H9 (cell line): ENCODE measurements at regions not wholly inside any gene's neighbourhood (a gene's known extent, or its start where the extent isn't known, plus 50 kb on each side); places are given as distances from the start of the nearest gene placed in this dataset.

Experiments used
- DNase-seq: peaks from one replicate; pipeline ENCODE4 v3.0.0-alpha.2; 2017
- H2AFZ ChIP-seq: one replicate; pipeline ENCODE4 v1.6.1; 2013; ENCODE audit warnings: mild to moderate bottlenecking, low read length, control low read depth, moderate library complexity
- H2AK5ac ChIP-seq: 2 replicates; pipeline ENCODE4 v1.6.1; 2013; ENCODE audit warnings: low read length, control low read depth, mixed read lengths; ENCODE audit not compliant: insufficient read length
- H2BK120ac ChIP-seq: one replicate; pipeline ENCODE4 v1.6.1; 2013; ENCODE audit warnings: low read depth, mild to moderate bottlenecking, low read length, control low read depth, inconsistent platforms; ENCODE audit not compliant: poor library complexity, severe bottlenecking
- H2BK12ac ChIP-seq: 2 replicates; pipeline ENCODE4 v1.6.1; 2013; ENCODE audit warnings: low read length, control low read depth, mixed read lengths, low read depth; ENCODE audit not compliant: insufficient read length
- H2BK15ac ChIP-seq: 2 replicates; pipeline ENCODE4 v1.6.1; 2013; ENCODE audit warnings: low read depth, low read length, control low read depth
- H2BK20ac ChIP-seq: one replicate; pipeline ENCODE4 v1.6.1; 2013; ENCODE audit warnings: low read depth, mild to moderate bottlenecking, low read length, control low read depth, inconsistent platforms; ENCODE audit not compliant: poor library complexity, severe bottlenecking
- H2BK5ac ChIP-seq: 2 replicates; pipeline ENCODE4 v1.6.1; 2013; ENCODE audit warnings: low read length, control low read depth, mixed read lengths; ENCODE audit not compliant: insufficient read length
- H3K14ac ChIP-seq: 2 replicates; pipeline ENCODE4 v1.6.1; 2013; ENCODE audit warnings: low read length, control low read depth; ENCODE audit not compliant: insufficient read depth
- H3K18ac ChIP-seq: 2 replicates; pipeline ENCODE4 v1.6.1; 2013; ENCODE audit warnings: low read depth, mild to moderate bottlenecking, mixed read lengths, low read length, control low read depth; ENCODE audit not compliant: insufficient read length
- H3K23ac ChIP-seq: 2 replicates; pipeline ENCODE4 v1.6.1; 2013; ENCODE audit warnings: low read length, control low read depth, mixed read lengths, low read depth; ENCODE audit not compliant: insufficient read length
- H3K23me2 ChIP-seq: 2 replicates; pipeline ENCODE4 v1.6.1; 2013; ENCODE audit warnings: low read depth, mild to moderate bottlenecking, mixed read lengths, low read length, control low read depth; ENCODE audit not compliant: insufficient read length, poor library complexity, severe bottlenecking
- H3K27ac ChIP-seq: 2 replicates; pipeline ENCODE4 v1.5.1; 2013; ENCODE audit warnings: low read length, control low read depth, mixed read lengths, low read depth; ENCODE audit not compliant: insufficient read length
- H3K27me3 ChIP-seq: 2 replicates; pipeline ENCODE4 v1.6.1; 2013; ENCODE audit warnings: low read length, control low read depth, inconsistent platforms; ENCODE audit not compliant: insufficient read depth
- H3K4ac ChIP-seq: 2 replicates; pipeline ENCODE4 v1.6.1; 2013; ENCODE audit warnings: low read depth, mild to moderate bottlenecking, control low read depth, inconsistent platforms, low read length, moderate library complexity
- H3K4me1 ChIP-seq: 2 replicates; pipeline ENCODE4 v1.6.1; 2013; ENCODE audit warnings: low read length, control low read depth, inconsistent platforms; ENCODE audit not compliant: insufficient read depth
- H3K4me2 ChIP-seq: 2 replicates; pipeline ENCODE4 v1.6.1; 2013; ENCODE audit warnings: low read length, control low read depth, mixed read lengths; ENCODE audit not compliant: insufficient read length, insufficient read depth
- H3K56ac ChIP-seq: 2 replicates; pipeline ENCODE4 v1.6.1; 2013; ENCODE audit warnings: low read depth, mild to moderate bottlenecking, mixed read lengths, low read length, control low read depth; ENCODE audit not compliant: insufficient read length
- H3K79me1 ChIP-seq: 2 replicates; pipeline ENCODE4 v1.6.1; 2013; ENCODE audit warnings: low read depth, mild to moderate bottlenecking, moderate library complexity, low read length, control low read depth, inconsistent platforms; ENCODE audit not compliant: insufficient read depth, poor library complexity, severe bottlenecking
- H3K79me2 ChIP-seq: 2 replicates; pipeline ENCODE4 v1.6.1; 2013; ENCODE audit warnings: low read length, control low read depth, inconsistent platforms; ENCODE audit not compliant: insufficient read depth
- H3K9ac ChIP-seq: 2 replicates; pipeline ENCODE4 v1.6.1; 2013; ENCODE audit warnings: low read length, control low read depth, mixed read lengths; ENCODE audit not compliant: insufficient read length; ENCODE audit errors: extremely low read depth
- H3K9me3 ChIP-seq: one replicate; pipeline ENCODE4 v1.6.1; 2013; ENCODE audit warnings: low read depth, low read length, inconsistent platforms; ENCODE audit not compliant: control insufficient read depth
- H3T11ph ChIP-seq: one replicate; pipeline ENCODE4 v1.6.1; 2013; ENCODE audit warnings: mild to moderate bottlenecking, low read length, control low read depth, inconsistent platforms
- H4K20me1 ChIP-seq: one replicate; pipeline ENCODE4 v1.6.1; 2013; ENCODE audit not compliant: control insufficient read depth, insufficient read length, insufficient read depth
- H4K5ac ChIP-seq: 2 replicates; pipeline ENCODE4 v1.6.1; 2013; ENCODE audit warnings: low read depth, mild to moderate bottlenecking, mixed read lengths, low read length, control low read depth; ENCODE audit not compliant: insufficient read length
- H4K8ac ChIP-seq: replicated peaks from 2 replicates; pipeline ENCODE4 v1.6.1; 2013; ENCODE audit warnings: low read length, control low read depth, mixed read lengths, low read depth; ENCODE audit not compliant: insufficient read length
- H4K91ac ChIP-seq: 2 replicates; pipeline ENCODE4 v1.6.1; 2013; ENCODE audit warnings: low read depth, mild to moderate bottlenecking, moderate library complexity, mixed read lengths, low read length, control low read depth; ENCODE audit not compliant: insufficient read length
- H3K27ac Mint-ChIP-seq, 3 experiments: 2 replicates in 2 of 3; 3 replicates in 1 of 3; pipeline ENCODE4 v1.8.0; 2020 to 2021; ENCODE audit warnings: mixed read lengths in 3 of 3, mild to moderate bottlenecking in 1 of 3, moderate library complexity in 1 of 3
- H3K27me3 Mint-ChIP-seq: 2 replicates; pipeline ENCODE4 v1.8.0; 2021; ENCODE audit warnings: low read depth, mild to moderate bottlenecking, moderate library complexity, mixed read lengths
- H3K36me3 Mint-ChIP-seq, 3 experiments: 2 replicates in 2 of 3; 3 replicates in 1 of 3; pipeline ENCODE4 v1.8.0; 2020 to 2021; ENCODE audit warnings: low read depth in 3 of 3, mixed read lengths in 3 of 3; ENCODE audit not compliant: insufficient read depth in 1 of 3
- H3K4me1 Mint-ChIP-seq, 2 experiments: 2 replicates each; pipeline ENCODE4 v1.8.0; 2020; ENCODE audit warnings: mixed read lengths in 2 of 2
- H3K4me3 Mint-ChIP-seq, 2 experiments: 2 replicates in 1 of 2; 3 replicates in 1 of 2; pipeline ENCODE4 v1.8.0; 2020 to 2021; ENCODE audit warnings: mild to moderate bottlenecking in 2 of 2, mixed read lengths in 2 of 2, moderate library complexity in 1 of 2
- H3K9me3 Mint-ChIP-seq, 2 experiments: 2 replicates in 1 of 2; 3 replicates in 1 of 2; pipeline ENCODE4 v1.8.0; 2020; ENCODE audit warnings: mild to moderate bottlenecking in 2 of 2, mixed read lengths in 2 of 2, moderate library complexity in 1 of 2
- WGBS: extraction: QIAGEN DNeasy Blood & Tissue Kit; methylation state at CpG from one replicate; pipeline ENCODE4 v1.1.7; 2013; ENCODE audit warnings: missing lambda C conversion rate, low lambda C conversion rate, mixed read lengths; ENCODE audit not compliant: insufficient read length; ENCODE audit errors: extremely low coverage; 5-methylcytosine and 5-hydroxymethylcytosine counted together
- TF ChIP-seq, protein P1 (sequence below): fragments of 200-600 bp; sonication (generic); conservative IDR thresholded peaks from 3 replicates; pipeline ENCODE4 v1.8.0; 2021; ENCODE audit warnings: antibody characterized with exemption, mild to moderate bottlenecking

GRCh38 chrX:21131786-21132185, 242.4 kb upstream of the CNKSR2 start:
- no peak overlapping the region for H4K91ac ChIP-seq
- H3K79me1 ChIP-seq = no peaks in the 10 kb centered on the region
- Mint-ChIP-seq H3K36me3 (peaks cover 6 to 40% (median 13%) of the 10 kb centered on the region in 3 experiments), H3K4me3 (no peak overlapping the region), H3K27ac (no peak overlapping the region), H3K4me1 (no peaks in the 10 kb centered on the region), H3K9me3 (peaks cover 26 to 50% of the 10 kb centered on the region in 2 experiments), H3K27me3 (no peaks in the 10 kb centered on the region)
- no peak overlapping the region for H2BK5ac ChIP-seq
- no peaks in the 10 kb centered on the region for H3K23me2 ChIP-seq
- H3K56ac ChIP-seq = no peak overlapping the region
- H3K9me3 ChIP-seq = peaks cover 14% of the 10 kb centered on the region
- H3K14ac ChIP-seq = no peak overlapping the region
- no CpG with 5 or more reads among the region's 2 CpGs for WGBS
- H3K23ac ChIP-seq = no peak overlapping the region
- no peak overlapping the region for H2BK120ac ChIP-seq
- TF ChIP-seq, protein P1, sequence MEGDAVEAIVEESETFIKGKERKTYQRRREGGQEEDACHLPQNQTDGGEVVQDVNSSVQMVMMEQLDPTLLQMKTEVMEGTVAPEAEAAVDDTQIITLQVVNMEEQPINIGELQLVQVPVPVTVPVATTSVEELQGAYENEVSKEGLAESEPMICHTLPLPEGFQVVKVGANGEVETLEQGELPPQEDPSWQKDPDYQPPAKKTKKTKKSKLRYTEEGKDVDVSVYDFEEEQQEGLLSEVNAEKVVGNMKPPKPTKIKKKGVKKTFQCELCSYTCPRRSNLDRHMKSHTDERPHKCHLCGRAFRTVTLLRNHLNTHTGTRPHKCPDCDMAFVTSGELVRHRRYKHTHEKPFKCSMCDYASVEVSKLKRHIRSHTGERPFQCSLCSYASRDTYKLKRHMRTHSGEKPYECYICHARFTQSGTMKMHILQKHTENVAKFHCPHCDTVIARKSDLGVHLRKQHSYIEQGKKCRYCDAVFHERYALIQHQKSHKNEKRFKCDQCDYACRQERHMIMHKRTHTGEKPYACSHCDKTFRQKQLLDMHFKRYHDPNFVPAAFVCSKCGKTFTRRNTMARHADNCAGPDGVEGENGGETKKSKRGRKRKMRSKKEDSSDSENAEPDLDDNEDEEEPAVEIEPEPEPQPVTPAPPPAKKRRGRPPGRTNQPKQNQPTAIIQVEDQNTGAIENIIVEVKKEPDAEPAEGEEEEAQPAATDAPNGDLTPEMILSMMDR = no peak
- H3K4me2 ChIP-seq = no peak overlapping the region
- H3T11ph ChIP-seq = no peak overlapping the region
- no peaks in the 10 kb centered on the region for H3K4me1 ChIP-seq
- no peak overlapping the region for H3K9ac ChIP-seq
- H4K20me1 ChIP-seq = no peaks in the 10 kb centered on the region
- DNase-seq = no peak
- H2BK20ac ChIP-seq = no peak overlapping the region
- H2BK12ac ChIP-seq = no peak overlapping the region
- H2BK15ac ChIP-seq = no peak overlapping the region
- no peak overlapping the region for H4K5ac ChIP-seq
- H4K8ac ChIP-seq = no peak overlapping the region
- no peaks in the 10 kb centered on the region for H3K79me2 ChIP-seq
- H3K4ac ChIP-seq = no peak overlapping the region
- no peaks in the 10 kb centered on the region for H3K27me3 ChIP-seq
- no peak overlapping the region for H2AFZ ChIP-seq
- H3K18ac ChIP-seq = no peak overlapping the region
- no peak overlapping the region for H2AK5ac ChIP-seq
- no peak overlapping the region for H3K27ac ChIP-seq
